Parathyroid adenoma (tissue), 2 donors: ENCODE measurements at regions not wholly inside any gene's neighbourhood (a gene's known extent, or its start where the extent isn't known, plus 50 kb on each side); places are given as distances from the start of the nearest gene placed in this dataset.

Source experiments
- H2AFZ ChIP-seq: fragments of 300-600 bp; sonication (generic); one replicate; pipeline ENCODE4 v1.7.0; 2017; ENCODE audit warnings: antibody characterized with exemption, mild to moderate bottlenecking
- H3K27ac ChIP-seq: fragments of 300-600 bp; sonication (generic); one replicate; pipeline ENCODE4 v1.7.0; 2017
- H3K27me3 ChIP-seq: fragments of 300-600 bp; sonication (generic); one replicate; pipeline ENCODE4 v1.7.0; 2017; ENCODE audit warnings: low read length; ENCODE audit not compliant: control insufficient read depth, insufficient read depth
- H3K36me3 ChIP-seq: fragments of 300-600 bp; sonication (generic); one replicate; pipeline ENCODE4 v1.7.0; 2017; ENCODE audit warnings: low read length; ENCODE audit not compliant: control insufficient read depth, insufficient read depth
- H3K4me1 ChIP-seq: fragments of 300-600 bp; sonication (generic); one replicate; pipeline ENCODE4 v1.7.0; 2017; ENCODE audit warnings: control low read depth
- H3K4me2 ChIP-seq: fragments of 300-600 bp; sonication (generic); one replicate; pipeline ENCODE4 v1.7.0; 2017; ENCODE audit warnings: low read length
- H3K4me3 ChIP-seq: fragments of 300-600 bp; sonication (generic); one replicate; pipeline ENCODE4 v1.7.0; 2017; ENCODE audit warnings: low read depth, low read length
- H3K79me2 ChIP-seq: fragments of 300-600 bp; sonication (generic); one replicate; pipeline ENCODE4 v1.7.0; 2017; ENCODE audit warnings: control low read depth
- H3K9ac ChIP-seq: fragments of 300-600 bp; sonication (generic); one replicate; pipeline ENCODE4 v1.7.0; 2017; ENCODE audit warnings: mild to moderate bottlenecking
- H3K9me3 ChIP-seq: fragments of 300-600 bp; sonication (generic); one replicate; pipeline ENCODE4 v1.7.0; 2017; ENCODE audit warnings: low read length; ENCODE audit not compliant: control insufficient read depth
- TF ChIP-seq, protein P1 (sequence below): fragments of 300-600 bp; sonication (generic); IDR thresholded peaks from one replicate; pipeline ENCODE4 v1.7.0; 2017; ENCODE audit warnings: antibody characterized with exemption, mild to moderate bottlenecking
- donor health status: primary hyperparathyroidism.

DNA sequence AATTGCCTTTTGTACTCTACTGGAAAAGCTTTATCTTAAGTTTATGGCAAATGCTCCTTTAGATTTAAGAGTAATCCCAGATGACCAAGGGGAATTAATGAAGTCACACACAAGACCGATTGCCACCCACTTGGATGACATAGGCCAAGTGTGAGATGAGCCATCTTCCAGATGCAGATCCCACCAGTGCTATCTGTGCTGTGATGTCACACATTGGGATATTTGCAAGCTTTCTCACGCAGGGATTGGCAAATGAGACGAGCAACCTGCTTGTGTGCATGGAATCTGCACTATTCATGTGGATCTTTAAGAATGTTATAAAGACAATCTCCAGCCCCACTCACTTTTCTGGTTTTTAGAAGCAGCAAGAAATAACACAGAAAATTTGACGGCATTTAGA is 602.1 kb upstream of the TMEM132C start:
- Histone ChIP-seq H3K27me3 (no peaks in the 10 kb centered on the region), H3K79me2 (no peaks in the 10 kb centered on the region), H3K4me1 (no peaks in the 10 kb centered on the region), H3K36me3 (no peaks in the 10 kb centered on the region), H2AFZ (no peak overlapping the region), H3K9ac (no peak overlapping the region), H3K4me2 (no peak overlapping the region), H3K27ac (no peak overlapping the region), H3K9me3 (no peaks in the 10 kb centered on the region), H3K4me3 (no peak overlapping the region)
- TF ChIP-seq, protein P1, sequence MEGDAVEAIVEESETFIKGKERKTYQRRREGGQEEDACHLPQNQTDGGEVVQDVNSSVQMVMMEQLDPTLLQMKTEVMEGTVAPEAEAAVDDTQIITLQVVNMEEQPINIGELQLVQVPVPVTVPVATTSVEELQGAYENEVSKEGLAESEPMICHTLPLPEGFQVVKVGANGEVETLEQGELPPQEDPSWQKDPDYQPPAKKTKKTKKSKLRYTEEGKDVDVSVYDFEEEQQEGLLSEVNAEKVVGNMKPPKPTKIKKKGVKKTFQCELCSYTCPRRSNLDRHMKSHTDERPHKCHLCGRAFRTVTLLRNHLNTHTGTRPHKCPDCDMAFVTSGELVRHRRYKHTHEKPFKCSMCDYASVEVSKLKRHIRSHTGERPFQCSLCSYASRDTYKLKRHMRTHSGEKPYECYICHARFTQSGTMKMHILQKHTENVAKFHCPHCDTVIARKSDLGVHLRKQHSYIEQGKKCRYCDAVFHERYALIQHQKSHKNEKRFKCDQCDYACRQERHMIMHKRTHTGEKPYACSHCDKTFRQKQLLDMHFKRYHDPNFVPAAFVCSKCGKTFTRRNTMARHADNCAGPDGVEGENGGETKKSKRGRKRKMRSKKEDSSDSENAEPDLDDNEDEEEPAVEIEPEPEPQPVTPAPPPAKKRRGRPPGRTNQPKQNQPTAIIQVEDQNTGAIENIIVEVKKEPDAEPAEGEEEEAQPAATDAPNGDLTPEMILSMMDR: no peak

DNA sequence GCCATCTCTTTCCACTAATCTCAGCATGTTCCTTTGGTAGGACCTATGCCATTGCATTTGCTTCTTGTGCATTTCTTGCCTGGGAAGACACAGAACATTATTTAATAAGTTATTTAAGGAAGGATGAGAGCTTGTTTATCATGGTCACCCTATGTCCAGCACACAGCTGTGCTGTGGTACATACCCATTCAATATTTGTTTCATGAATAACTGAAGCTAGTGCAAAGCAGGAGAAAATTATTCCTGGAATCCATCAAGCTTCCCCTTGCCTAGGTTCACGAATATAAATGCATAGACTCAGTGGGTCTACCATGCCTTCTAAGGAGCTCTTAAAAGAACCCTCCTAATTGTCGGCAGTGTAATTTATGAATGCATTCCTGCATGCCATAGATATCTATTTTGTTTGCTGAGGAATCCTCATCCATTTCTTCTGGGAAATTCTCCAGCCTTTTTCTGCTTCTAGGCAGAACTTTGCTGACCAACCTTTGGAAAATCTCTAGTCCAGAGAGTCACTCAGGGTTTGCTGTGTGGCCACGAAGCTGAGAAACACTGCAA is 599.8 kb upstream of the TMEM132C start:
- Histone ChIP-seq H3K27ac (no peak overlapping the region), H3K9me3 (no peaks in the 10 kb centered on the region), H3K36me3 (no peaks in the 10 kb centered on the region), H3K4me1 (no peaks in the 10 kb centered on the region), H2AFZ (no peak overlapping the region), H3K9ac (no peak overlapping the region), H3K4me2 (no peak overlapping the region), H3K4me3 (no peak overlapping the region), H3K79me2 (no peaks in the 10 kb centered on the region), H3K27me3 (no peaks in the 10 kb centered on the region)
- TF ChIP-seq, protein P1: no peak

DNA sequence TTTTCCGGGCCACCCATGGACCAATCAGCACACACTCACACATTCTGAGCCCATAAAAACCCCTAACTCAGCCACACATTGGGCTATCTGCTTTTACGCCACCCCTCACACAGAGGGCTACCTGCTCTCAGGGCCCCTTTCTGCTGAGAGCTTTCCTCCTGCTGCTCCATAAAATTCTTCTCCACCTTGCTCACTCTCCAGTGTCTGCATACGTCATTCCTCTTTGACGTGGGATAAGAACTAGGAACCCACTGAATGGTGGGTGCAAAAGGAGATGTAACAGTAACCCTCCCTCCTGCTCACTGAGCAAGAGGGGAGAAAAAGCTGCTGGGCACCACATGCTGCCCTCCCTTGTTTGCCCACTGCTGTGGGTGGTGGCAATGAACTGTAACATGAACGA is 596.7 kb upstream of the TMEM132C start:
- no peaks in the 10 kb centered on the region for H3K9me3 ChIP-seq
- TF ChIP-seq, protein P1: no peak
- no peak overlapping the region for H3K4me3 ChIP-seq
- no peak overlapping the region for H3K27ac ChIP-seq
- no peak overlapping the region for H3K9ac ChIP-seq
- H2AFZ ChIP-seq: no peak overlapping the region
- H3K79me2 ChIP-seq: no peaks in the 10 kb centered on the region
- H3K36me3 ChIP-seq: no peaks in the 10 kb centered on the region
- H3K27me3 ChIP-seq: no peaks in the 10 kb centered on the region
- H3K4me2 ChIP-seq: no peak overlapping the region
- H3K4me1 ChIP-seq: no peaks in the 10 kb centered on the region

DNA sequence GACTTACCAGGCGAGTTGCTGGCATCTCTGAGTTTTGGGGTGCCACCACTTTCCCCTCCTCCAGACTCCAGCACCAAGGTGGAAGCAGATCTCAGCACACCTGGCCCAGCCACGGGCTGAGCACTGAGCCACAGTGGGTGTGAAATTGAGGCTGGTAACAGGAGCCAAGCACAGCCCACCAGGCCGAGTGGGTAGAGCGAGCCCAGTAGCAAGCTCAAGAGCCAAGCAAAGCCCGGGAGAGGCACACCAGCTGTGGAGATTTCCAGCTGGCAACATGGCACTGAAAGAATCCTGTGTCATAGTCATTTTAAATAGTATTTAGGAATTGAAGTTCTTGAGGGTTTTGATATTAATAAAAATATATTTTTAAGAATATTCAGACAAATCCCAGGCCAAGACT is 596.2 kb upstream of the TMEM132C start:
- TF ChIP-seq, protein P1: no peak
- Histone ChIP-seq H3K27ac (no peak overlapping the region), H3K27me3 (no peaks in the 10 kb centered on the region), H3K4me3 (no peak overlapping the region), H3K4me2 (no peak overlapping the region), H3K4me1 (no peaks in the 10 kb centered on the region), H3K9me3 (no peaks in the 10 kb centered on the region), H3K79me2 (no peaks in the 10 kb centered on the region), H2AFZ (no peak overlapping the region), H3K9ac (no peak overlapping the region), H3K36me3 (no peaks in the 10 kb centered on the region)

DNA sequence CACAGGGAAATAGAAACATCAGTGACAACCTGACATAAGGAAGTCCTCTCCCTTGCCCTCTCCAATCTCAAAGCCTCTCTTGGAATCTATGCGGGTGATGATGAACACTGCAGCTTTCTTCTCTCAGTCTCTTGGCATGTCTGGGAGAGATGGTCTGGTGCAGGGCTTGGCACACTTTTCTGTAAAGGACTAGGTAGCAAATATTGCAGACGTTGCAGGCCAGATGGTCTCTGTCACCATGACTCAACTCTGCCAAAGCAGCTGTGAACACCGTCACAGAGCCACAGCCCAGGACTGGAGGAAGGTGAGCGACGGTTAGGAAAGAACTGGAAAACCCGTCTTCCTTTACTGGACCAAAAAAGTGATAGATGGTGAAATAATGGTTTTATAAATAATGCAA is 591.0 kb upstream of the TMEM132C start:
- no peak overlapping the region for H3K4me2 ChIP-seq
- no peak overlapping the region for H2AFZ ChIP-seq
- no peaks in the 10 kb centered on the region for H3K36me3 ChIP-seq
- no peaks in the 10 kb centered on the region for H3K4me1 ChIP-seq
- H3K9me3 ChIP-seq: no peaks in the 10 kb centered on the region
- no peak overlapping the region for H3K27ac ChIP-seq
- H3K79me2 ChIP-seq: no peaks in the 10 kb centered on the region
- H3K4me3 ChIP-seq: no peak overlapping the region
- no peak overlapping the region for H3K9ac ChIP-seq
- H3K27me3 ChIP-seq: no peaks in the 10 kb centered on the region
- TF ChIP-seq, protein P1: no peak
